WTC11 (cell line): ENCODE measurements at regions not wholly inside any gene's neighbourhood (a gene's known extent, or its start where the extent isn't known, plus 50 kb on each side); places are given as distances from the start of the nearest gene placed in this dataset.

Source experiments
- ATAC-seq: fragments of 200-7000 bp; cut with Tn5 transposase; 2 replicates; pipeline ENCODE4 v1.10.0; 2021; ENCODE audit warnings: mild to moderate bottlenecking, moderate library complexity
- CTCF ChIA-PET: fragments of 300-600 bp; sonication (Branson Sonifier 250); formaldehyde crosslinking; loops from one replicate; lab custom pipeline; 2021; ENCODE audit warnings: antibody characterized with exemption; lab: Charles Lee
- POLR2A ChIA-PET: fragments of 350-600 bp; sonication (Branson Sonifier 250); formaldehyde crosslinking; loops from one replicate; lab custom pipeline; 2021; ENCODE audit warnings: antibody characterized with exemption; lab: Charles Lee
- DNase-seq: peaks from one replicate; pipeline ENCODE4 v3.0.0; 2021; ENCODE audit warnings: low spot score
- H3K27ac Mint-ChIP-seq: 2 replicates; pipeline ENCODE4 v1.8.0; 2021; ENCODE audit warnings: mixed read lengths
- H3K27me3 Mint-ChIP-seq: 2 replicates; pipeline ENCODE4 v1.8.0; 2021; ENCODE audit warnings: low read depth, mild to moderate bottlenecking, moderate library complexity, mixed read lengths
- H3K36me3 Mint-ChIP-seq: 2 replicates; pipeline ENCODE4 v1.8.0; 2021; ENCODE audit warnings: mixed read lengths
- H3K4me1 Mint-ChIP-seq: 2 replicates; pipeline ENCODE4 v1.8.0; 2022; ENCODE audit warnings: mixed read lengths
- H3K4me3 Mint-ChIP-seq: 2 replicates; pipeline ENCODE4 v1.8.0; 2021; ENCODE audit warnings: mild to moderate bottlenecking, moderate library complexity, mixed read lengths
- H3K9me3 Mint-ChIP-seq: 2 replicates; pipeline ENCODE4 v1.8.0; 2021; ENCODE audit warnings: mixed read lengths
- AR ChIP-seq: fragments of 250-450 bp; sonication (Bioruptor Pico); IDR thresholded peaks from 2 replicates; pipeline ENCODE4 v1.9.0; 2021; ENCODE audit warnings: mild to moderate bottlenecking
- E2F1 ChIP-seq: sonication (generic); formaldehyde crosslinking; IDR thresholded peaks from 2 replicates; pipeline ENCODE4 v1.8.0; 2022; ENCODE audit warnings: mild to moderate bottlenecking, missing genetic modification reagents
- FOXP1 ChIP-seq: sonication (generic); formaldehyde crosslinking; IDR thresholded peaks from 2 replicates; pipeline ENCODE4 v1.8.0; 2022; ENCODE audit warnings: missing genetic modification reagents, mild to moderate bottlenecking, moderate library complexity, borderline replicate concordance
- GABPB1 ChIP-seq: sonication (generic); formaldehyde crosslinking; IDR thresholded peaks from 2 replicates; pipeline ENCODE4 v1.8.1; 2023; ENCODE audit warnings: mild to moderate bottlenecking, missing genetic modification reagents
- JAZF1 ChIP-seq: fragments of 250-450 bp; sonication (Bioruptor Pico); IDR thresholded peaks from 2 replicates; pipeline ENCODE4 v1.9.0; 2021; ENCODE audit warnings: moderate library complexity, mild to moderate bottlenecking, inconsistent platforms
- NFE2L1 ChIP-seq: sonication (generic); formaldehyde crosslinking; IDR thresholded peaks from 2 replicates; pipeline ENCODE4 v1.8.1; 2023; ENCODE audit warnings: missing genetic modification reagents
- NR3C1 ChIP-seq: sonication (generic); formaldehyde crosslinking; conservative IDR thresholded peaks from 2 replicates; pipeline ENCODE4 v1.8.1; 2023; ENCODE audit warnings: low read depth, mild to moderate bottlenecking, missing genetic modification reagents
- RORB ChIP-seq: fragments of 250-450 bp; sonication (Bioruptor Pico); IDR thresholded peaks from 2 replicates; pipeline ENCODE4 v1.9.0; 2021; ENCODE audit warnings: mild to moderate bottlenecking
- SMAD3 ChIP-seq: sonication (generic); formaldehyde crosslinking; IDR thresholded peaks from 2 replicates; pipeline ENCODE4 v1.8.0; 2022; ENCODE audit warnings: missing genetic modification reagents, mild to moderate bottlenecking, borderline replicate concordance
- SMAD4 ChIP-seq: sonication (generic); formaldehyde crosslinking; IDR thresholded peaks from 2 replicates; pipeline ENCODE4 v1.8.0; 2022; ENCODE audit warnings: mild to moderate bottlenecking, missing genetic modification reagents
- STAT6 ChIP-seq: sonication (generic); formaldehyde crosslinking; conservative IDR thresholded peaks from 2 replicates; pipeline ENCODE4 v1.8.1; 2023; ENCODE audit warnings: mild to moderate bottlenecking, low read depth, missing genetic modification reagents, moderate library complexity
- USF1 ChIP-seq: sonication (generic); formaldehyde crosslinking; IDR thresholded peaks from 2 replicates; pipeline ENCODE4 v1.8.0; 2022; ENCODE audit warnings: mild to moderate bottlenecking, missing genetic modification reagents
- ZNF138 ChIP-seq: sonication (generic); formaldehyde crosslinking; conservative IDR thresholded peaks from 2 replicates; pipeline ENCODE4 v1.8.1; 2022; ENCODE audit warnings: mild to moderate bottlenecking, moderate library complexity, missing genetic modification reagents
- ZNF317 ChIP-seq: sonication (generic); formaldehyde crosslinking; IDR thresholded peaks from 2 replicates; pipeline ENCODE4 v1.8.1; 2023; ENCODE audit warnings: low read depth, mild to moderate bottlenecking, moderate library complexity, missing genetic modification reagents, borderline replicate concordance
- ZNF671 ChIP-seq: fragments of 250-450 bp; sonication (Bioruptor Pico); IDR thresholded peaks from 2 replicates; pipeline ENCODE4 v1.8.0; 2021; ENCODE audit warnings: mild to moderate bottlenecking
- TF ChIP-seq, protein P1 (sequence below): sonication (generic); formaldehyde crosslinking; IDR thresholded peaks from 2 replicates; pipeline ENCODE4 v1.8.1; 2022; ENCODE audit warnings: low read depth, mild to moderate bottlenecking, moderate library complexity, missing genetic modification reagents, borderline replicate concordance
- TF ChIP-seq, protein P2 (sequence below): sonication (generic); formaldehyde crosslinking; conservative IDR thresholded peaks from 2 replicates; pipeline ENCODE4 v1.8.1; 2022; ENCODE audit warnings: mild to moderate bottlenecking, missing genetic modification reagents
- TF ChIP-seq, protein P3 (sequence below): sonication (generic); formaldehyde crosslinking; IDR thresholded peaks from 2 replicates; pipeline ENCODE4 v1.8.0; 2023; ENCODE audit warnings: missing genetic modification reagents
- TF ChIP-seq, protein P4 (sequence below): sonication (generic); formaldehyde crosslinking; IDR thresholded peaks from 2 replicates; pipeline ENCODE4 v1.8.1; 2022; ENCODE audit warnings: low read depth, missing genetic modification reagents, borderline replicate concordance
- TF ChIP-seq, protein P5 (sequence below): sonication (generic); formaldehyde crosslinking; IDR thresholded peaks from 2 replicates; pipeline ENCODE4 v1.8.1; 2022; ENCODE audit warnings: mild to moderate bottlenecking, missing genetic modification reagents, moderate library complexity, borderline replicate concordance
- TF ChIP-seq, protein P6 (sequence below): sonication (generic); formaldehyde crosslinking; IDR thresholded peaks from 2 replicates; pipeline ENCODE4 v1.8.1; 2023; ENCODE audit warnings: mild to moderate bottlenecking, missing genetic modification reagents, moderate library complexity

DNA sequence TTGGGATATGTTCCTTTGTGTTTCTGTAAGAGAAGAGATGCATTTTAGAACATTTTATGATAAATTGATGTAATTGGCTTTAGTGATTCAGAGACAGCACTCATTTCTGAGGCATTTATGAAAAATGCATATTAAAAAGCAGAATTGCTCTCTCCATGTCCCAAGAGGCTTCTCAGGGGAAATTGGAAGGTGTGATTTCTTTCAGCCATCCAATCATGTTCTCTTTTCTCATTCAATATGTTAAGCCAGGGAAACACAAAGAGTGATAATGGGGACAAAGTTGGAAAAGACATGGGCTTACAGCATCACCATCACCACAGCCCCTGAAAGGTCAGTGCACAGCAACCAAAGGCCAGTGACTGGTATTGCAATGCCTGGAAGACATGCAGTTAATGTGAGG, 129.9 kb upstream of the COL1A2 start (continued):
- TF ChIP-seq STAT6 (CRISPR knock-in tag), result no peak

- no peak overlapping the region for H3K4me3 Mint-ChIP-seq
- H3K27me3 Mint-ChIP-seq, result no peaks in the 10 kb centered on the region
- no peak for DNase-seq
- no peak overlapping the region for H3K27ac Mint-ChIP-seq
- ChIA-PET CTCF (no interaction called here), POLR2A (no interaction called here)
- H3K9me3 Mint-ChIP-seq, result peaks cover 5% of the 10 kb centered on the region; the same call in 1 of the 2 replicates
- H3K36me3 Mint-ChIP-seq, result no peaks in the 10 kb centered on the region
- H3K4me1 Mint-ChIP-seq, result no peaks in the 10 kb centered on the region; the same call in 1 of the 2 replicates
- ATAC-seq, result no peak
- TF ChIP-seq, protein P1, sequence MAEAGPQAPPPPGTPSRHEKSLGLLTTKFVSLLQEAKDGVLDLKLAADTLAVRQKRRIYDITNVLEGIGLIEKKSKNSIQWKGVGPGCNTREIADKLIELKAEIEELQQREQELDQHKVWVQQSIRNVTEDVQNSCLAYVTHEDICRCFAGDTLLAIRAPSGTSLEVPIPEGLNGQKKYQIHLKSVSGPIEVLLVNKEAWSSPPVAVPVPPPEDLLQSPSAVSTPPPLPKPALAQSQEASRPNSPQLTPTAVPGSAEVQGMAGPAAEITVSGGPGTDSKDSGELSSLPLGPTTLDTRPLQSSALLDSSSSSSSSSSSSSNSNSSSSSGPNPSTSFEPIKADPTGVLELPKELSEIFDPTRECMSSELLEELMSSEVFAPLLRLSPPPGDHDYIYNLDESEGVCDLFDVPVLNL (CRISPR knock-in tag), result no peak
- no peak for TF ChIP-seq FOXP1 (CRISPR knock-in tag)
- no peak for TF ChIP-seq JAZF1 (CRISPR knock-in tag)
- TF ChIP-seq, protein P2, sequence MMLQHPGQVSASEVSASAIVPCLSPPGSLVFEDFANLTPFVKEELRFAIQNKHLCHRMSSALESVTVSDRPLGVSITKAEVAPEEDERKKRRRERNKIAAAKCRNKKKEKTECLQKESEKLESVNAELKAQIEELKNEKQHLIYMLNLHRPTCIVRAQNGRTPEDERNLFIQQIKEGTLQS, result no peak
- TF ChIP-seq, protein P3, sequence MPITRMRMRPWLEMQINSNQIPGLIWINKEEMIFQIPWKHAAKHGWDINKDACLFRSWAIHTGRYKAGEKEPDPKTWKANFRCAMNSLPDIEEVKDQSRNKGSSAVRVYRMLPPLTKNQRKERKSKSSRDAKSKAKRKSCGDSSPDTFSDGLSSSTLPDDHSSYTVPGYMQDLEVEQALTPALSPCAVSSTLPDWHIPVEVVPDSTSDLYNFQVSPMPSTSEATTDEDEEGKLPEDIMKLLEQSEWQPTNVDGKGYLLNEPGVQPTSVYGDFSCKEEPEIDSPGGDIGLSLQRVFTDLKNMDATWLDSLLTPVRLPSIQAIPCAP (CRISPR knock-in tag), result no peak
- no peak for TF ChIP-seq RORB (CRISPR knock-in tag)
- no peak for TF ChIP-seq SMAD3
- TF ChIP-seq USF1 (CRISPR knock-in tag), result no peak
Measured at GRCh38 chr7:94265456-94265855, 129.2 kb upstream of the COL1A2 start.

- DNase-seq (no peak), ATAC-seq (no peak)
- Mint-ChIP-seq H3K27me3 (no peaks in the 10 kb centered on the region), H3K36me3 (no peaks in the 10 kb centered on the region), H3K27ac (no peak overlapping the region), H3K4me1 (no peaks in the 10 kb centered on the region; the same call in 1 of the 2 replicates), H3K4me3 (no peak overlapping the region), H3K9me3 (peaks cover 5% of the 10 kb centered on the region; the same call in 1 of the 2 replicates)
- ChIA-PET CTCF (no interaction called here), POLR2A (no interaction called here)
- TF ChIP-seq ZNF138 (CRISPR knock-in tag), result no peak
- TF ChIP-seq, protein P4, sequence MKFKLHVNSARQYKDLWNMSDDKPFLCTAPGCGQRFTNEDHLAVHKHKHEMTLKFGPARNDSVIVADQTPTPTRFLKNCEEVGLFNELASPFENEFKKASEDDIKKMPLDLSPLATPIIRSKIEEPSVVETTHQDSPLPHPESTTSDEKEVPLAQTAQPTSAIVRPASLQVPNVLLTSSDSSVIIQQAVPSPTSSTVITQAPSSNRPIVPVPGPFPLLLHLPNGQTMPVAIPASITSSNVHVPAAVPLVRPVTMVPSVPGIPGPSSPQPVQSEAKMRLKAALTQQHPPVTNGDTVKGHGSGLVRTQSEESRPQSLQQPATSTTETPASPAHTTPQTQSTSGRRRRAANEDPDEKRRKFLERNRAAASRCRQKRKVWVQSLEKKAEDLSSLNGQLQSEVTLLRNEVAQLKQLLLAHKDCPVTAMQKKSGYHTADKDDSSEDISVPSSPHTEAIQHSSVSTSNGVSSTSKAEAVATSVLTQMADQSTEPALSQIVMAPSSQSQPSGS, result no peak
- TF ChIP-seq, protein P5, sequence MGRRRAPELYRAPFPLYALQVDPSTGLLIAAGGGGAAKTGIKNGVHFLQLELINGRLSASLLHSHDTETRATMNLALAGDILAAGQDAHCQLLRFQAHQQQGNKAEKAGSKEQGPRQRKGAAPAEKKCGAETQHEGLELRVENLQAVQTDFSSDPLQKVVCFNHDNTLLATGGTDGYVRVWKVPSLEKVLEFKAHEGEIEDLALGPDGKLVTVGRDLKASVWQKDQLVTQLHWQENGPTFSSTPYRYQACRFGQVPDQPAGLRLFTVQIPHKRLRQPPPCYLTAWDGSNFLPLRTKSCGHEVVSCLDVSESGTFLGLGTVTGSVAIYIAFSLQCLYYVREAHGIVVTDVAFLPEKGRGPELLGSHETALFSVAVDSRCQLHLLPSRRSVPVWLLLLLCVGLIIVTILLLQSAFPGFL (CRISPR knock-in tag), result no peak
- TF ChIP-seq, protein P6, sequence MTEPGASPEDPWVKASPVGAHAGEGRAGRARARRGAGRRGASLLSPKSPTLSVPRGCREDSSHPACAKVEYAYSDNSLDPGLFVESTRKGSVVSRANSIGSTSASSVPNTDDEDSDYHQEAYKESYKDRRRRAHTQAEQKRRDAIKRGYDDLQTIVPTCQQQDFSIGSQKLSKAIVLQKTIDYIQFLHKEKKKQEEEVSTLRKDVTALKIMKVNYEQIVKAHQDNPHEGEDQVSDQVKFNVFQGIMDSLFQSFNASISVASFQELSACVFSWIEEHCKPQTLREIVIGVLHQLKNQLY (CRISPR knock-in tag), result no peak
- no peak for TF ChIP-seq NR3C1 (CRISPR knock-in tag)
- no peak for TF ChIP-seq ZNF317 (CRISPR knock-in tag)
- TF ChIP-seq E2F1, result no peak
- TF ChIP-seq AR, result no peak
- TF ChIP-seq ZNF671, result no peak
- no peak for TF ChIP-seq GABPB1 (CRISPR knock-in tag)
- no peak for TF ChIP-seq NFE2L1 (CRISPR knock-in tag)
- TF ChIP-seq SMAD4 (CRISPR knock-in tag), result no peak
Measured at GRCh38 chr7:94266238-94266644, 128.5 kb upstream of the COL1A2 start.
